CD8-positive, alpha-beta memory T cell (primary cell): ENCODE measurements at regions not wholly inside any gene's neighbourhood (a gene's known extent, or its start where the extent isn't known, plus 50 kb on each side); places are given as distances from the start of the nearest gene placed in this dataset.
"Not testable (repeated sequence)": the region's sequence is repeated elsewhere in the genome, so short reads cannot be mapped to it uniquely, and the experiment has no call there.

Experiments
- CTCF ChIA-PET: fragments of 350-600 bp; sonication (Branson Sonifier 250); formaldehyde crosslinking; loops from one replicate; lab custom pipeline; 2021; ENCODE audit warnings: antibody characterized with exemption; lab: Charles Lee
- POLR2A ChIA-PET: fragments of 350-600 bp; sonication (Branson Sonifier 250); formaldehyde crosslinking; loops from one replicate; lab custom pipeline; 2021; ENCODE audit warnings: antibody characterized with exemption; lab: Charles Lee
- DNase-seq, 5 donors: peaks; one replicate each; pipeline versions ENCODE4 v3.0.0 to v3.0.0-alpha.2; 2020 to 2022; ENCODE audit warnings: mixed read lengths in 1 of 5
- H3K27ac ChIP-seq: one replicate; pipeline ENCODE4 v1.7.0; 2013; ENCODE audit warnings: low read depth, mild to moderate bottlenecking, low read length, moderate library complexity
- H3K27me3 ChIP-seq: 2 replicates; pipeline ENCODE4 v1.7.0; 2013; ENCODE audit warnings: low read length, mild to moderate bottlenecking; ENCODE audit not compliant: insufficient read depth, poor library complexity, severe bottlenecking
- H3K36me3 ChIP-seq: 2 replicates; pipeline ENCODE4 v1.7.0; 2013; ENCODE audit warnings: mild to moderate bottlenecking, low read length, moderate library complexity; ENCODE audit not compliant: insufficient read depth
- H3K4me1 ChIP-seq: 2 replicates; pipeline ENCODE4 v1.7.0; 2013; ENCODE audit warnings: mild to moderate bottlenecking, low read length, moderate library complexity; ENCODE audit not compliant: insufficient read depth
- H3K4me3 ChIP-seq: 2 replicates; pipeline ENCODE4 v1.7.0; 2013; ENCODE audit warnings: mild to moderate bottlenecking, low read length
- H3K9me3 ChIP-seq: 2 replicates; pipeline ENCODE4 v1.7.0; 2013; ENCODE audit warnings: mild to moderate bottlenecking, low read length
- H3K27ac Mint-ChIP-seq, 8 donors: one replicate each; pipeline ENCODE4 v1.8.0; 2020 to 2021; ENCODE audit warnings: mixed read lengths in 8 of 8, mild to moderate bottlenecking in 6 of 8, inconsistent platforms in 3 of 8, moderate library complexity in 3 of 8
- H3K27me3 Mint-ChIP-seq, 2 donors: one replicate each; pipeline ENCODE4 v1.8.0; 2020 to 2021; ENCODE audit warnings: mixed read lengths in 2 of 2, mild to moderate bottlenecking in 1 of 2, moderate library complexity in 1 of 2
- H3K36me3 Mint-ChIP-seq, 3 donors: one replicate each; pipeline ENCODE4 v1.8.0; 2020 to 2021; ENCODE audit warnings: mixed read lengths in 3 of 3, inconsistent platforms in 1 of 3, mild to moderate bottlenecking in 1 of 3
- H3K4me1 Mint-ChIP-seq, 3 donors: one replicate each; pipeline ENCODE4 v1.8.0; 2020 to 2021; ENCODE audit warnings: mixed read lengths in 3 of 3, inconsistent platforms in 1 of 3, mild to moderate bottlenecking in 1 of 3
- H3K4me3 Mint-ChIP-seq, 7 donors: one replicate each; pipeline ENCODE4 v1.8.0; 2020 to 2021; ENCODE audit warnings: mixed read lengths in 7 of 7, mild to moderate bottlenecking in 6 of 7, moderate library complexity in 4 of 7, inconsistent platforms in 2 of 7
- H3K9me3 Mint-ChIP-seq, 5 donors: one replicate each; pipeline ENCODE4 v1.8.0; 2020 to 2022; ENCODE audit warnings: mixed read lengths in 5 of 5, mild to moderate bottlenecking in 3 of 5, moderate library complexity in 2 of 5, inconsistent platforms in 1 of 5

DNA sequence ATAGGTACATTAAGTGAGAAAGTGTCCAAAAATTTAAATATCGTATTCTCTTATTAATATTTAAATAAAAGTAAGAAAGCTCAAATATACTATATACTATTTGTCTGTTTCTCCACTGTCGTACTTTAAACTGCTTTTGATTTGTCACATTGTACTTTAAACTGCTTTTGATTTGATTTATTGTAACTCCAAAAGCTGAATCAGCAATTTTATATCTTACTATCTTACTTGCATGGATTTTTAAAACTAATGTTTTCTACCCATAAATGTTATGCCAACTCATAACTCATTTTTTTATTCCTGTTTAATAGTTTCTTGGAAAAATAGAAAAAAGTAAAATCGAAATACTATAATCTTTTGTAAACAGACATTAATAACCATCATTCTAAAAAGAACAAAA, 1128.2 kb upstream of the ACVR2A start:
- DNase-seq, result no peak
- H3K4me1 ChIP-seq, result no peaks in the 10 kb centered on the region
- no peaks in the 10 kb centered on the region for H3K27me3 Mint-ChIP-seq
- H3K4me3 Mint-ChIP-seq, result no peak overlapping the region
- H3K9me3 Mint-ChIP-seq, result peaks cover 0 to 16% (median 2%) of the 10 kb centered on the region in 5 donors
- H3K9me3 ChIP-seq, result no peaks in the 10 kb centered on the region
- no peaks in the 10 kb centered on the region for H3K36me3 ChIP-seq
- H3K27ac ChIP-seq, result no peak overlapping the region
- H3K4me3 ChIP-seq, result no peak overlapping the region
- no peaks in the 10 kb centered on the region for H3K4me1 Mint-ChIP-seq
- CTCF ChIA-PET, result no interaction called here
- no peaks in the 10 kb centered on the region for H3K36me3 Mint-ChIP-seq
- no peaks in the 10 kb centered on the region for H3K27me3 ChIP-seq
- POLR2A ChIA-PET, result no interaction called here
- no peak overlapping the region for H3K27ac Mint-ChIP-seq

- H3K36me3 Mint-ChIP-seq, result no peaks in the 10 kb centered on the region
- H3K27me3 Mint-ChIP-seq, result no peaks in the 10 kb centered on the region
- CTCF ChIA-PET, result no interaction called here
Measured at GRCh38 chr2:146709004-146709403, 1135.8 kb upstream of the ACVR2A start.

GRCh38 chr2:146701183-146701582, 1143.6 kb upstream of the ACVR2A start:
- Mint-ChIP-seq H3K9me3 (peaks cover 14 to 40% (median 23%) of the 10 kb centered on the region in 5 donors), H3K27ac (no peak overlapping the region), H3K27me3 (no peaks in the 10 kb centered on the region), H3K4me1 (no peaks in the 10 kb centered on the region), H3K4me3 (no peak overlapping the region), H3K36me3 (no peaks in the 10 kb centered on the region)
- no peak for DNase-seq
- Histone ChIP-seq H3K4me1 (no peaks in the 10 kb centered on the region), H3K27ac (no peak overlapping the region), H3K4me3 (no peak overlapping the region), H3K27me3 (no peaks in the 10 kb centered on the region), H3K36me3 (no peaks in the 10 kb centered on the region), H3K9me3 (no peaks in the 10 kb centered on the region)
- CTCF ChIA-PET, result no interaction called here
- POLR2A ChIA-PET, result no interaction called here

More at GRCh38 chr2:146709004-146709403, 1135.8 kb upstream of the ACVR2A start:
- no peaks in the 10 kb centered on the region for H3K27me3 ChIP-seq
- H3K36me3 ChIP-seq, result no peaks in the 10 kb centered on the region
- DNase-seq, result no peak
- no peaks in the 10 kb centered on the region for H3K9me3 ChIP-seq
- H3K4me1 ChIP-seq, result no peaks in the 10 kb centered on the region
- H3K4me3 Mint-ChIP-seq, result no peak overlapping the region
- H3K27ac Mint-ChIP-seq, result no peak overlapping the region
- H3K9me3 Mint-ChIP-seq, result peaks cover 2 to 18% (median 3%) of the 10 kb centered on the region in 5 donors
- POLR2A ChIA-PET, result no interaction called here
- no peak overlapping the region for H3K27ac ChIP-seq
- H3K4me3 ChIP-seq, result no peak overlapping the region
- H3K4me1 Mint-ChIP-seq, result no peaks in the 10 kb centered on the region

- Histone ChIP-seq H3K4me3 (no peak overlapping the region), H3K27me3 (no peaks in the 10 kb centered on the region), H3K9me3 (no peaks in the 10 kb centered on the region), H3K27ac (no peak overlapping the region), H3K4me1 (no peaks in the 10 kb centered on the region), H3K36me3 (no peaks in the 10 kb centered on the region)
- DNase-seq, result no peak
- peaks cover 8 to 21% (median 12%) of the 10 kb centered on the region in 5 donors for H3K9me3 Mint-ChIP-seq
- H3K27me3 Mint-ChIP-seq, result no peaks in the 10 kb centered on the region
- H3K4me1 Mint-ChIP-seq, result no peaks in the 10 kb centered on the region
- CTCF ChIA-PET, result no interaction called here
- H3K4me3 Mint-ChIP-seq, result no peak overlapping the region
- no peaks in the 10 kb centered on the region for H3K36me3 Mint-ChIP-seq
- POLR2A ChIA-PET, result no interaction called here
- H3K27ac Mint-ChIP-seq, result no peak overlapping the region
Measured at GRCh38 chr2:146697307-146697706, 1147.5 kb upstream of the ACVR2A start.

- H3K4me3 ChIP-seq, H3K27ac Mint-ChIP-seq, H3K27me3 ChIP-seq, H3K4me1 ChIP-seq, POLR2A ChIA-PET, H3K36me3 ChIP-seq, H3K4me1 Mint-ChIP-seq, H3K27ac ChIP-seq, H3K36me3 Mint-ChIP-seq, CTCF ChIA-PET, DNase-seq, H3K9me3 ChIP-seq, H3K27me3 Mint-ChIP-seq, H3K4me3 Mint-ChIP-seq: not testable (repeated sequence)
- peaks cover 7 to 17% (median 11%) of the 10 kb centered on the region in 5 donors for H3K9me3 Mint-ChIP-seq
Measured at GRCh38 chr2:146696787-146697186, 1148.0 kb upstream of the ACVR2A start.

DNA sequence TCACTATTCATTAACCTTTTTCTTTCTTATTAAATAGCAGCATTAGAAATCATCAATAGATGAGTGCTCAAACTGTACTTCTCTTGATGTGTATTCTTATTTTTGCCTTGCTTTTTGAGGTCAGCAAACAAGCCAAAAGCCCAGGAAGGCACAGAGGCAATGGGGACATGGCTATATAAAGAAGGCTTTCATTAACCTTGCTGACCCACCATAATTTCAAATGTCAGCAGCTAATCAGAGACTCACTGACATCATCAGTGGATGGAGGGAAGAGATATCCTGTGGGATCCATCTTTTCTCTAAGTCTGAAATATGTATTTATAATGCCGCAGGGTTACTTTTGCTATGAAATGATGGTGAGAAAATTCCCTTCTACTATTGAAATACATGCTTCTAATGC, 1162.8 kb upstream of the ACVR2A start:
- Histone ChIP-seq H3K27ac (no peak overlapping the region), H3K4me3 (no peak overlapping the region), H3K27me3 (no peaks in the 10 kb centered on the region), H3K9me3 (no peaks in the 10 kb centered on the region), H3K4me1 (no peaks in the 10 kb centered on the region), H3K36me3 (no peaks in the 10 kb centered on the region)
- no peak overlapping the region for H3K27ac Mint-ChIP-seq
- H3K9me3 Mint-ChIP-seq, result peaks cover 0 to 12% (median 0%) of the 10 kb centered on the region in 5 donors
- CTCF ChIA-PET, result no interaction called here
- no peak for DNase-seq
- H3K4me3 Mint-ChIP-seq, result no peak overlapping the region
- H3K4me1 Mint-ChIP-seq, result no peaks in the 10 kb centered on the region
- POLR2A ChIA-PET, result no interaction called here
- no peaks in the 10 kb centered on the region for H3K36me3 Mint-ChIP-seq
- no peaks in the 10 kb centered on the region for H3K27me3 Mint-ChIP-seq

DNA sequence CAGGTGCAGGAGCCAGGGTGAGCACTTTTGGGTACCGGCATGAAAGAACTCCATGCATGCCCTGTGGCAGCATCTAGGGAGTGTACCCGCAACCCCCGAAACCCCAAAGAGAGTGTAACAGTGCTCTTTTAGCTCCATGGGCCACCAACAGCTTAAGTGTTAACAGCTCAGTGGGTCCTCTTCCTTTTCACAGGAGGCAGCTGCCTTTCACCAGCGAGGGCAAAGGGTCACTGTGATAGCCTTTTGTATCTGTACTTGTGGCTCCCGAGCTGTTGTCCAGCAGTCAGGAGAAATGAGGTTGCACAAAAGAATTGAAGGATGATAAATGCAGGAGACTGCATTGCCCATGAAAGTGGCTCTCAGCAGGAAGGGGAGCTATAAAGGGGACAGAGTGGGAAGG, 1166.3 kb upstream of the ACVR2A start:
- no peak for DNase-seq
- Mint-ChIP-seq H3K4me1 (no peaks in the 10 kb centered on the region), H3K27me3 (no peaks in the 10 kb centered on the region), H3K9me3 (peaks cover 0 to 7% (median 0%) of the 10 kb centered on the region in 5 donors), H3K27ac (no peak overlapping the region), H3K36me3 (no peaks in the 10 kb centered on the region), H3K4me3 (no peak overlapping the region)
- H3K4me3 ChIP-seq, result no peak overlapping the region
- H3K4me1 ChIP-seq, result no peaks in the 10 kb centered on the region
- ChIA-PET CTCF (no interaction called here), POLR2A (no interaction called here)
- no peaks in the 10 kb centered on the region for H3K36me3 ChIP-seq
- no peak overlapping the region for H3K27ac ChIP-seq
- no peaks in the 10 kb centered on the region for H3K9me3 ChIP-seq
- H3K27me3 ChIP-seq, result no peaks in the 10 kb centered on the region

DNA sequence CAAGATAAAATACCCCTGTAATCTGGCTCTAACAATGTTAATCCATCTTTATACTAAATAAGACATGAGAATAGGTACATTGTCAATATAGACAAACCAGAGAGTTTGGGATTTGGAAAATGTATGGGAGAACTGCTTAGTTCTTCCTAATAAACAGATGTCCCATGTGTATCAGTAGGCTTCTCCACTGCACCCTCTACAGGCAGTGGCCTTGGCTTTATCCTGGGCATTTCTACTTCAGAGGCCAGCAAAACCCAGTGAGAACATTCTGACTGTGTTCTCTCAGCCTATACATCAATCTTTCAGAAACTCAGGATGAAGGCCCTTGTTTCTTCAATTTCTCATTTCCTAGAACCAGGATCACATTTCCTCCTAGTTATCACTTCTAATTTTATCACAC, 1167.5 kb upstream of the ACVR2A start:
- no peak overlapping the region for H3K27ac ChIP-seq
- CTCF ChIA-PET, result no interaction called here
- H3K36me3 Mint-ChIP-seq, result no peaks in the 10 kb centered on the region
- POLR2A ChIA-PET, result no interaction called here
- no peaks in the 10 kb centered on the region for H3K9me3 ChIP-seq
- no peaks in the 10 kb centered on the region for H3K27me3 Mint-ChIP-seq
- no peaks in the 10 kb centered on the region for H3K9me3 Mint-ChIP-seq
- DNase-seq, result no peak
- no peaks in the 10 kb centered on the region for H3K4me1 Mint-ChIP-seq
- no peak overlapping the region for H3K27ac Mint-ChIP-seq
- no peak overlapping the region for H3K4me3 ChIP-seq
- H3K4me1 ChIP-seq, result no peaks in the 10 kb centered on the region
- H3K27me3 ChIP-seq, result no peaks in the 10 kb centered on the region
- H3K4me3 Mint-ChIP-seq, result no peak overlapping the region
- H3K36me3 ChIP-seq, result no peaks in the 10 kb centered on the region

DNA sequence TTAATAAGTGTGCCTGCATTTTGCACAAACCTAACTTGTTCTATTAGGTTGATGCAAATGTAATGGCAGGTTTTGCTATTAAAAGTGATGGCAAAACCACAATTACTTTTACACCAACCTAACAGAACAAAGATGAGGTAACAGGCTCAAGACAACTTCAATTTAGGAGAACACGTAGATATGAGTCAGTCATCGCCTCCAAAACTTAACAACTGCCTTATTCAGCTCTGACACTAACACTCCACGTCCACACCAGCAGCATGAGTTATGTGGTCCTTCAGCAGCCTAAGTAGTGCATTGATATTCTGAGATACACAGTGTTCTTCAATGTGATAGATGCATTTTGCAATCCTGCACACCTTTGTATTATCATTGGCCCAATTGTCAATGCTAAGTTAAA, 1175.1 kb upstream of the ACVR2A start:
- ChIA-PET POLR2A (no interaction called here), CTCF (no interaction called here)
- H3K4me1 ChIP-seq, result no peaks in the 10 kb centered on the region
- Mint-ChIP-seq H3K36me3 (no peaks in the 10 kb centered on the region), H3K4me1 (no peaks in the 10 kb centered on the region), H3K27ac (no peak overlapping the region), H3K9me3 (peaks cover 0 to 9% (median 2%) of the 10 kb centered on the region in 5 donors), H3K27me3 (no peaks in the 10 kb centered on the region), H3K4me3 (no peak overlapping the region)
- no peak overlapping the region for H3K4me3 ChIP-seq
- H3K36me3 ChIP-seq, result no peaks in the 10 kb centered on the region
- H3K27ac ChIP-seq, result no peak overlapping the region
- no peaks in the 10 kb centered on the region for H3K9me3 ChIP-seq
- no peak for DNase-seq
- no peaks in the 10 kb centered on the region for H3K27me3 ChIP-seq
